Upper lobe of left lung (tissue), 6 donors: ENCODE measurements at regions not wholly inside any gene's neighbourhood (a gene's known extent, or its start where the extent isn't known, plus 50 kb on each side); places are given as distances from the start of the nearest gene placed in this dataset.

ENCODE experiments used
- ATAC-seq, 2 donors: fragments of 200-7000 bp; cut with Tn5 transposase; one replicate each; pipeline ENCODE4 v1.9.1; 2022; ENCODE audit warnings: mild to moderate bottlenecking in 2 of 2, moderate library complexity in 2 of 2; ENCODE audit not compliant: low FRiP score in 2 of 2
- DNase-seq, 2 donors: peaks; one replicate each; pipeline ENCODE4 v3.0.0-alpha.2; 2019 to 2020
- H3K27ac ChIP-seq, 4 donors: fragments of 200-600 bp; sonication (generic); one replicate each; pipeline ENCODE4 v1.5.1; 2016 to 2019
- H3K27me3 ChIP-seq, 4 donors: fragments of 200-600 bp; sonication (generic); one replicate each; pipeline ENCODE4 v1.5.1; 2017 to 2019
- H3K36me3 ChIP-seq, 4 donors: fragments of 200-600 bp; sonication (generic); one replicate each; pipeline ENCODE4 v1.5.1; 2016 to 2019
- H3K4me1 ChIP-seq, 4 donors: fragments of 200-600 bp; sonication (generic); one replicate each; pipeline ENCODE4 v1.5.1; 2018 to 2019
- H3K4me3 ChIP-seq, 4 donors: fragments of 200-600 bp; sonication (generic); one replicate each; pipeline ENCODE4 v1.5.1; 2017 to 2019; ENCODE audit warnings: mild to moderate bottlenecking in 2 of 4, moderate library complexity in 1 of 4
- H3K9me3 ChIP-seq, 4 donors: fragments of 200-600 bp; sonication (generic); one replicate each; pipeline ENCODE4 v1.5.1; 2018 to 2019
- CTCF ChIP-seq, 6 experiments: fragments of 450-650 bp in 4 of 6; fragments of 200-600 bp in 2 of 6; sonication (generic) in 2 of 6; IDR thresholded peaks; one replicate each; pipeline ENCODE4 v1.5.1; 2016 to 2019; ENCODE audit warnings: antibody characterized with exemption in 6 of 6
- EP300 ChIP-seq, 4 donors: sonication (generic); formaldehyde crosslinking; IDR thresholded peaks; one replicate each; pipeline ENCODE4 v1.5.1; 2017; ENCODE audit warnings: antibody characterized with exemption in 4 of 4, control low read depth in 2 of 4
- POLR2A ChIP-seq, 4 donors: fragments of 450-650 bp; IDR thresholded peaks; one replicate each; pipeline ENCODE4 v1.5.1; 2016 to 2017; ENCODE audit warnings: antibody characterized with exemption in 4 of 4, mild to moderate bottlenecking in 2 of 4
- POLR2AphosphoS5 ChIP-seq, 2 donors: sonication (generic); formaldehyde crosslinking; IDR thresholded peaks; one replicate each; pipeline ENCODE4 v1.5.1; 2017; ENCODE audit warnings: antibody characterized with exemption in 2 of 2
- WGBS, 2 donors: methylation state at CpG; one replicate each; pipeline ENCODE4 v1.1.5; 2017 to 2018; 5-methylcytosine and 5-hydroxymethylcytosine counted together
- donor health status: DM: no; HTN: no; CAD: no; lungs with moderate emphysema.
- donor health status: DM: no; HTN: yes; CAD: no; lungs with severe emphysema.

GRCh38 chr2:199603721-199604291 lies 146.1 kb upstream of the SATB2 start:
- no peak for TF ChIP-seq CTCF (IDR thresholded peaks at IDR 0.05)
- no peak for TF ChIP-seq POLR2AphosphoS5 (IDR thresholded peaks at IDR 0.05)
- TF ChIP-seq EP300 (IDR thresholded peaks at IDR 0.05), result no peak
- TF ChIP-seq POLR2A (IDR thresholded peaks at IDR 0.05), result no peak
- Histone ChIP-seq H3K4me1 (peaks cover 0 to 3% (median 0%) of the 10 kb centered on the region in 4 donors), H3K36me3 (no peaks in the 10 kb centered on the region), H3K27me3 (peaks cover 0 to 7% (median 2%) of the 10 kb centered on the region in 4 donors), H3K27ac (no peak overlapping the region), H3K4me3 (no peak overlapping the region), H3K9me3 (no peaks in the 10 kb centered on the region)
- ATAC-seq (peak in 1 of 2 donors; percentile 19), DNase-seq (peak in 1 of 2 donors; percentile 68)
- 26 to 54% methylated on average over 24 to 39 of the region's 39 CpGs for WGBS, 2 donors

DNA sequence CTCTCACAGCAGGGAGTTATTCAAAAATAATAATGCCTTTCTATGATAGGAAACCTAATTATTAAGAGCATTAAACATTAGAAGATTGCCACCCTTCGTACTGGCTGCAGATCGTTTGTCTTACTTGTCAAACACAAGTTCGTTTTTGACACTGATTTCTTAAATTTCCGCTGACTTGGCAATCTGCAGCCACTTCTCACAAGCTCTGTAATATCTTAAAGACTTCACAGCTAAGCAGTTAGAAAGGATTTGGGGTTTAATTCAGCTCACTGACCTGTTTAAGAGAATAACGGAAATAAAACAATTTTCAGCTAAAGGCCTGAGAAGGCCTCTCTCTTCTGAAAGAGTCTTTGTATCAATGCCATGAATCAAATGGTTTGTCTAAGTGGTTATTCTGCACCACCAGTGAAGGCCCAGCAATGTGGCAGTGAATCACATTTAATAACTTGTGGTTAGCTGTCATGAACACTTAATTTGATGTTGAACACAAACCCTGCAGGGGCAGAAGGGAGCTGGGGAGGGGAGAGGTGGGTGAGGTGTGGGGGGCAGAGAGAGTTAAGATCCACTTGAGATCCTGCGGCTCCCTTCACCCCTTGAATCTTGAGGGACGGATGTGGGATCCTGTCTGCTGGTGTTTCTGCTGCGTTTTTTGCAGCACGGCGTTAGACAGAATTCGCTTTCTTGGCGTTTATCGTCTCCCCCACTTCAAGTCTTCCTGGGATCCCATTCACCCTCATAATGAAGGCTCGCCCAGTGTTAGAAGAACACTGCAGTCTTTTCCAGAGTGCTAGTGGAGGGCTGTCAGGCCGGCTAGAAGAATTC lies 145.4 kb upstream of the SATB2 start:
- WGBS, 2 donors, result 72 to 74% methylated on average over 15 of the region's 15 CpGs
- DNase-seq (no peak), ATAC-seq (no peak)
- no peaks in the 10 kb centered on the region for H3K36me3 ChIP-seq
- H3K27me3 ChIP-seq, result peaks cover 0 to 7% (median 2%) of the 10 kb centered on the region in 4 donors
- no peak overlapping the region for H3K4me3 ChIP-seq
- peaks cover 0 to 3% (median 0%) of the 10 kb centered on the region in 4 donors for H3K4me1 ChIP-seq
- no peak for TF ChIP-seq POLR2AphosphoS5 (IDR thresholded peaks at IDR 0.05)
- no peak overlapping the region for H3K27ac ChIP-seq
- no peaks in the 10 kb centered on the region for H3K9me3 ChIP-seq

DNA sequence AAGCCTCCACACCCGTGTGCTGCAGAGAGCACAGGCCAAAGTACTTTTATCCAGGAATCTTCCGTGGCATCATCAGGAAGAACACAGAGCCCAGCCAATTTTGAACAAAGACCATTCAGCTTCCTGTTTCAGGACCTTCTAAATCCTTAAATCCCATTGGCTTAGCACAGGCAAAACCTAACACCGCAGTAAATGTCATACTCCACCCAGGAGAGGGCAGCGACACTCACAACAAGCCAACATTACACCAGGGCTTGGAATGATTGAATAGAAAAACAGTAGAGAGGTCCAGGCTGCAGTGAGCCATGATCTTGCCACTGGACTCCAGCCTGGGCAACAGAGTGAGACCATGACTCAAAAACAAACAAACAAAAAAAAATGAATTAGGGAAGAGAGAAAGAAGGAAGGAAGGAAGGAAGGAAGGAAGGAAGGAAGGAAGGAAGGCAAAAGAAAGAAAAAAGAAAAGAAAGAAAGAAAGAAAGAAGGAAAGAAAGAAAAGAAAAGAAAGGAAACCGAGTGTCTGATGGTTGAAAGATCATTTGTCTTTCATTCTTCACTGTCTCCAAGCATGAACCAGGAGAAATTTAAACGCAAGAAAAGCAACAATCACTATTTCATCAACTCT lies 144.6 kb upstream of the SATB2 start:
- H3K4me1 ChIP-seq, result peaks cover 0 to 3% (median 0%) of the 10 kb centered on the region in 4 donors
- no peak for DNase-seq
- TF ChIP-seq POLR2AphosphoS5 (IDR thresholded peaks at IDR 0.05), result no peak
- no peak for TF ChIP-seq POLR2A (IDR thresholded peaks at IDR 0.05)
- TF ChIP-seq EP300 (IDR thresholded peaks at IDR 0.05), result no peak
- TF ChIP-seq CTCF (IDR thresholded peaks at IDR 0.05), result no peak
- no peak overlapping the region for H3K27ac ChIP-seq
- H3K36me3 ChIP-seq, result no peaks in the 10 kb centered on the region
- H3K27me3 ChIP-seq, result peaks cover 0 to 7% (median 2%) of the 10 kb centered on the region in 4 donors
- 61 to 73% methylated on average over 6 of the region's 6 CpGs for WGBS, 2 donors
- H3K9me3 ChIP-seq, result no peaks in the 10 kb centered on the region
- no peak for ATAC-seq
- H3K4me3 ChIP-seq, result no peak overlapping the region

DNA sequence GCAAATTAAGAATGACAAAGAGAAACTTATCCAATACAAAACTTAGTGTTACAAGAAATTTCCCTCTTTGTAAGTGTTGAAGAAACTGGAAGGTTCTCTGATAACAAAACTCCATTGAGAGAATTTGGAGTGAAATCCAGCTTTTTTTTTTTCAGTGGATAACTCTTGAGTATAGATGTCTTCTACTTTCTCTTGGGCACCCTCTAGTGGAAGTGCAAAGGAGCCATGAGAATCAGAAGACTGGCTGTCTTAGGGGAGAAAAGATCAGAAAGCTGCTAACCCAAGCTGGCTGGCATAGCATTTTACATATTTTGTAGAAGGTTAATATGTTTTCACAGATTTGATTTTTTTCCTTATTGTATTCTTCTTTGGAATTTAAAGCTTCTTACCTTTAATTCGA lies 138.8 kb upstream of the SATB2 start:
- Histone ChIP-seq H3K4me3 (no peak overlapping the region), H3K36me3 (no peaks in the 10 kb centered on the region), H3K4me1 (no peaks in the 10 kb centered on the region), H3K27me3 (no peaks in the 10 kb centered on the region), H3K9me3 (no peaks in the 10 kb centered on the region), H3K27ac (no peak overlapping the region)
- DNase-seq (no peak), ATAC-seq (no peak)
- WGBS, 2 donors, result 58 to 74% methylated on average over 1 of the region's 1 CpG
- no peak for TF ChIP-seq EP300 (IDR thresholded peaks at IDR 0.05)
- peak in 2 of 6 experiments; percentile 6 to 13 for TF ChIP-seq CTCF (IDR thresholded peaks at IDR 0.05)

- ATAC-seq (peak in 1 of 2 donors; percentile 31), DNase-seq (no peak)
- WGBS, 2 donors, result 78 to 79% methylated on average over 4 to 5 of the region's 5 CpGs
- Histone ChIP-seq H3K27me3 (no peaks in the 10 kb centered on the region), H3K27ac (no peak overlapping the region), H3K4me1 (no peaks in the 10 kb centered on the region), H3K4me3 (no peak overlapping the region), H3K36me3 (no peaks in the 10 kb centered on the region), H3K9me3 (no peaks in the 10 kb centered on the region)
- no peak for TF ChIP-seq CTCF (IDR thresholded peaks at IDR 0.05)
- TF ChIP-seq POLR2AphosphoS5 (IDR thresholded peaks at IDR 0.05), result no peak
- TF ChIP-seq EP300 (IDR thresholded peaks at IDR 0.05), result no peak
- no peak for TF ChIP-seq POLR2A (IDR thresholded peaks at IDR 0.05)
Observed at GRCh38 chr2:199594443-199594842, 136.7 kb upstream of the SATB2 start.
